ENCODE measurements at regions not wholly inside any gene's neighbourhood (a gene's known extent, or its start where the extent isn't known, plus 50 kb on each side); places are given as distances from the start of the nearest gene placed in this dataset.
A peak's percentile ranks its signal among the peaks of the same experiment; 100 is the strongest.
"Not testable (repeated sequence)": the region's sequence is repeated elsewhere in the genome, so short reads cannot be mapped to it uniquely, and the experiment has no call there.

GRCh38 chr4:25981749-25982148 lies 67.7 kb downstream of the SMIM20 start:
- DNase-seq = no peak

DNA sequence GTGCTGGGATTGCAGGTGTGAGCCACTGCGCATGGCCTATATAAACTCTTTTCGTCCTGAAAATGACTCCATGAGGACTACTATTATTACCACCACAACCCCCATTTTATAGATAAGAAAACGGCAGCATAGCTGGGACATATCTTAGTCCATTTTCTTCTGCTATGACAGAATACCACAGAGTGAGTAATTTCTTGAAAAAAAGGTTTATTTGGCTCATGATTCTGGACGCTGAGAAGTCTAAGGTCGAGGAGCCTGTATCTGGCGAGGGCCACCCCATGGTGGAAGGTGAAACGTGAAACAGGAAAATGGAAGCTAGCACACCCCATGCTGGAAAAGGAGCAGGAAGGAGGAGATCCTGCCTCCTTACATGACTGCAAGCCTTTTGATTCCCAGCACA lies 68.9 kb downstream of the SMIM20 start:
- DNase-seq = no peak

- DNase-seq = no peak
Measured at GRCh38 chr4:25984266-25984665, 70.2 kb downstream of the SMIM20 start.

DNA sequence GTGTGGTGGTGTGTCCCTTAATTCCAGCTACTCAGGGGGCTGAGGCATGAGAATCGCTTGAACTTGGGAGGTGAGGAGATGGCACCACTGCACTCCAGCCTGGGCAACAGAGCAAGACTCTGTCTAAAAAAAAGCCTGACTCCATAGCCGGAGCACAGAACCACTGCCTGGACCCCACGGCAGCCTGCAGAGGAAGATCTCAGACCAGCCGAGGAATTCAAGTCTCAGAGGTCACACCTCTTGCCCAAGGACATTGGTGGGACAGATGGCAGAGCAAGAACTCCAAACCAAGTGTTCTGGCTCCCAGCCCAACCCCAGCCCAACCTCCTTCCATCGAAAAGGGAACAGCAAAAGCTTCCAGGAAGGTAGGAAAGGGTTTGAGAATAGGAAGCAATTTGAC lies 70.8 kb downstream of the SMIM20 start:
- DNase-seq = no peak

- no peak for DNase-seq
Measured at GRCh38 chr4:25986807-25987206, 72.8 kb downstream of the SMIM20 start.

DNA sequence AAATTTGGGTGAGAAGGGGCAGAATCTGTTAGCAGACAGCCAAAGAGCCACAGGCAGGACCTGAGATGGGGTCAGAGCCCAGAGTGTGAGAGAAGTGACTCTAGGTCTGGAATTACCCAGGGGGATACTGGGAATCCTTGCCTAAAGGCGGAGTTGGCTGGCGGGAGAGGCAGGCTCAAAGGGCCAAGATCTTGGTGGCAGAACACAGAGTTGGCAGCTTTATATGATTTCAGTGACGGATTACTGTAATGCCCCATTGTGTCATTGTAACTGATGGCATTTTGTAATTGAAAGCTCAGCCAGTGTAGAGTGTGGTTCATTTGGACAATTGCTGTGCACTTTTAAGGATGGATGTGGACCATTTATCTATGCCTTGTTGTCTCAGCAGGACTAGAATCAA lies 77.3 kb downstream of the SMIM20 start:
- no peak for DNase-seq

DNA sequence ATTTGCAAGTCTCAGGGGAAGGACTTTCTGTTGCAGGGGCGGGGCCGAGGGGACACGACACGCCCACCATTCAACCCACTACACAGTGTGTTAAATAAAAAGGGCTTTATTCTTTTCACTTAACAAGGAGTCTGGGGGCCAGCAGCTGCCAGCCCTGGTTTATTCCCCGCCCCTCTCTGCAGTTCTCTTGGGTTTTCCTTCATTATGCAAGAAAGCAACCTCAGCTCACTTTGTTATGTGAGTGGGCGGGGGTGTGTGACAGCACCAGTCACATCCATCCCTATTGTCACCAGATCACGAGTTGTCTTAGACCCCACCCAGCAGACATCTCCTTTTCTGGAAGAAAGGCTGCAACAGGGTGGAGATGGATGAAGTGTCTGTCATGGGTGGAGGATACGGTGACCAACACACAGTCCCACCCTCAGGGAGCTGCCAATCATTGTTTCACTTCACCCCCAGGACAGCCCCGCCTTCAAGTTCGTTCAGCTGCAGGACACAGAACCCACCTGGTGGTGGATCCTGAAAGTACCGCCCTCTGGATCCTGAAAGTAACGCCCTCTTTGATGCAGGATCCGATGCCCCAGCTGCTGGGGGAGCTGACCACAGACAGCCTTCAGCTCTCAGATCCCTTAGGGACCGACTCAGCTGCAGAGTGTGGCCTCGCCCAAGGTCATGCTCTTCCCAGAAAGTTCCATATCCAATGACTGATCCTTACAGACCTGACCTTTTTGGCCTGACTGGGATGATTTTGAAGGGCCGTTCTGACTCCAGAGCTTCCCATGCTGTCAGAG lies 79.6 kb downstream of the SMIM20 start:
- DNase-seq = no peak

DNA sequence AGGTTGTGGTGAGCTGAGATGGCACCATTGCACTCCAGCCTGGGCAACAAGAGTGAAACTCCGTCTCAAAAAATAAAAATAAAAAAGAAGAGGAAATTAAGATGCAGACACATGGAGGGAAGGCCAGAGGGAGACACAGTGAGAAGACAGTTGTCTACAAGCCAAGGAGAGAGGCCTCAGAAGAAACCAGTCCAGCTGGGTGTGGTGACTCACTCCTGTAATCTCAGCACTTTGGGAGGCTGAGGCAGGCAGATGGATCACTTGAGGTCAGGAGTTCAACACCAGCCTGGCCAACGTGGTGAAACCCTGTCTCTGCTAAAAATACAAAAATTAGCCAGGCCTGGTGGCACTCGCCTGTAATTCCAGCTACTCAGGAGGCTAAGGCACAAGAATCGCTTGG lies 80.6 kb downstream of the SMIM20 start:
- not testable (repeated sequence) for DNase-seq

- no peak for DNase-seq
Measured at GRCh38 chr4:26000274-26000950, 86.4 kb downstream of the SMIM20 start.

GRCh38 chr4:26001413-26001812 lies 87.4 kb downstream of the SMIM20 start:
- DNase-seq = no peak

- DNase-seq = no peak
Measured at GRCh38 chr4:26001816-26002215, 87.8 kb downstream of the SMIM20 start.

DNA sequence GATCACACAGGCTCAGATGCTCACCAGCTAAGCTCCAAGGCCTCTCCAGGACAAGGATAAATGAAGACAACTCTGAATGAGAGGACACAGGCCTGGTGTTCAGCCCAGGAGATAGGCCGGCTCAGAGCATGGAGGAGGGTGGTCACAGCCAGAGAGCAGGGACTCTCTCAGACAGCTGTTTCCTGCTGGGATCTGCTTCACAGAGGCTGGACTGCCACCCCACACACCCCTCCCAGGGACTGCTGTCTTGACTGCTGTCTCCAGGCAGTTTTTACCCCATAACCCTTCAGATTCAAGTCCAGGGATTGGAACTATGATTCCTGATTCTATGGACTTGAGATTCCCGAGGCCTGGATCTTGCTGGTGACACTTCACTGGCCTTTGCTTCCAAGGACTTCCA lies 89.0 kb downstream of the SMIM20 start:
- no peak for DNase-seq

- DNase-seq = no peak
Measured at GRCh38 chr4:26004290-26004689, 90.3 kb downstream of the SMIM20 start.

- no peak for DNase-seq
Measured at GRCh38 chr4:26005764-26006163, 91.7 kb downstream of the SMIM20 start.

DNA sequence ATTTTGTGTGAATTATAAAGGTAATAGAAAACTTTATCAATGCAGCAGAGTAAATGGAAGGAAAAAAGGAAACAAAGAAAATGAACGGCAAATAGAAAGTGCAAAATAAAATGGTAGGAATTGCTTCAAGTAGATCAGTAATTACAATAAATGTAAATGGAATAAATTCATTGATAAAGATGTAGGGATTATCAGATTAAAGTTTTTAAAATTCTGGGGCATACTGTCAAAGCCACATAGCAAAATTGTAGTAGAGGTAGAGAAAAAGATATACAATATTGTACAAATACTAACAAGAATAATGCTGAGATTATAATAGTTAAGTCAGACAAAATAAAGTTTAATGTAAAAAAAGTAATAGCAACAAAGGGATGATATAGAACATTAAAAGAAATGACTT lies 94.7 kb downstream of the SMIM20 start:
- no peak for DNase-seq

DNA sequence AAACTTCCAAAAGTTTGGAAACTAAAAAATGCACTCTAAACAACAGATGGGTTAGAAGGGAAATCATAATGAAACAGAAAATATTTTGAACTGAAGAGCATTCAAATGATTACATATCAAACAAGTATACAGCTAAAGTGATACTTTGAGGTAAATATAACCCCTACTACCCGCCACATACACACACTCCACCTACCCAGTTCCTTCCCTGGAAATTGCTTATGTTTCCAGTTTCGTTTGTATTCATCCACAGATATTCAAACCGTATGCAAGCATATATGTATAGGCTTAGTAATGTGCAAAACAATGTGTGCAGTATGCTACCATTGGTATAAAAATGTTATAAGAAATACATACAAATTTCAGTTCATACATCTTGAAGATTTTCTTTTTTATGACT lies 95.5 kb downstream of the SMIM20 start:
- no peak for DNase-seq

- no peak for DNase-seq
Measured at GRCh38 chr4:26010304-26010703, 96.3 kb downstream of the SMIM20 start.

DNA sequence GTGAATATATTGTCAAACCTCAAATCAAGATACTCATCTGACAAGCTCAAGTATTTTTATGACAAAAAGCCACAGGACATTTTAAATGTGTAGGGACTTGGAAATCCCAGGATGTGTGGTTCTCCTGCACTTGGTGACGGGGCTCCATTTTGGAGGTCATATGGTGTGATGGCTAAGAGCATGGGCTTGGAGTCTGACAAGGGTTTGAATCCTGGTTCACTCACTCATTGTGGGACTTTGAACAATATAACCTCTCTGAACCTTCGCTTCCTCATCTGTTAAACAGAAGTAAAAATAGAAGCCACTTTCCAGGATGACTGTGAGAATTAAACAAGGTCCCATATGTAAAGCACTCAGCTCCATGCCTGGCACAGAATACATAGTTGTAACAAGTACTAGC lies 99.6 kb downstream of the SMIM20 start:
- DNase-seq = no peak

- peak; percentile 81 for DNase-seq
Measured at GRCh38 chr4:26015133-26015651, 101.2 kb downstream of the SMIM20 start.

- no peak for DNase-seq
Measured at GRCh38 chr4:26015906-26016305, 101.9 kb downstream of the SMIM20 start.

DNA sequence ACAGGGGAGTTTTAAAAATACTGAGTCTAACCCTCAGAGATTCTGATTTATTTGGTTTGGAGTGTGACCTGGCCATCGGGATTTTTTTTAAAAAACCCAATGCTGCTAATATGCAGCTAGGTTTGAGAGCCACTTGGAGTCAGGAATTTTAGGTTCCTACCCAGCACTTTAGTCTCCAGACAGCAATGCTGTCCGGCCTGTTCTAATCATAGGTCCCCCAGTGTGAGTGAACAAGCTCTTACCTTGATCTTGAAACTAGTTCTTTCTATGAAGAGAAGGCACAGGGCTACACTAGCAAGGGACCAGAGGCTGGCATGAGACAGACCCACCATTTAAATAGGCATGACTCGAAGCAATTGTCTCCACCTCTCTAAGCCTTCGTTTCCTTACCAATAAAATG lies 103.5 kb downstream of the SMIM20 start:
- no peak for DNase-seq

DNA sequence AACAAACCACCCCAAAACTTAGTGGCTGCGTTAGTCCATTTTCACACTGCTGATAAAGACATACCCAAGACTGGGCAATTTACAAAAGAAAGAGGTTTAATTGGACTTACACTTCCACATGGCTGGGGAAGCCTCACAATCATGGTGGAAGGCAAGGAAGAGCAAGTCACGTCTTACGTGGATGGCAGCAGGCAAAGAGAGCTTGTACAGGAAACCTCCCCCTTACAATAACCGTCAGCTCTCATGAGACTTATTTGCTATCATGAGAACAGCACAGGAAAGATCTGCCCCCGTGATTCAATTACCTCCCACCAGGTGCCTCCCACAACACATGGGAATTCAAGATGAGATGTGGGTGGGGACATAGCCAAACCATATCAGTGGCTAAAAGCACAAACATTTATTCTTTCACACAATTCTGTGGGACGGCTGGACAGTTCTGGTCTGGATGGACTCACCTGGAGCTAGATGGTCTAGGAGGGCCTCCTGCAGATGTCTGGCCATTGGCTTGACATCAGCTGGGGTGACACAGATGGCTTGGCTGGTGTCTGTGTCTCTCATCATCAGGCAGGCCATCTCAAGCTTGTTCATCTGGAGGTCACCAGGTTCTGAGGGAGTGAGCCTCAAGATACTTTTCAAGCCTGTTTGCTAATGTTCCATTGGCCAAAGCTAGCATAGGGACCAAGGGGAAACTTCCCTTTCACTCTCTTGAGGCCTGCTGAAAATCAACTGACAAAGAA lies 104.1 kb downstream of the SMIM20 start:
- DNase-seq = not testable (repeated sequence)

GRCh38 chr4:26020083-26020668 lies 106.2 kb downstream of the SMIM20 start:
- DNase-seq = no peak
